GM18867 (cell line): ENCODE measurements at regions not wholly inside any gene's neighbourhood (a gene's known extent, or its start where the extent isn't known, plus 50 kb on each side); places are given as distances from the start of the nearest gene placed in this dataset.
"Not testable (repeated sequence)": the region's sequence is repeated elsewhere in the genome, so short reads cannot be mapped to it uniquely, and the experiment has no call there.

Experiments used
- ATAC-seq: cut with Tn5 transposase; IDR thresholded peaks from one replicate; pipeline ENCODE4 v1.9.1; 2021; ENCODE audit warnings: mild to moderate bottlenecking, moderate library complexity; ENCODE audit not compliant: unreplicated experiment

GRCh38 chr6:23608931-23609435 is 517.0 kb upstream of the NRSN1 start:
- ATAC-seq, result no peak

- ATAC-seq, result no peak
Observed at GRCh38 chr6:23611776-23612381, 514.1 kb upstream of the NRSN1 start.

- no peak for ATAC-seq
Observed at GRCh38 chr6:23618366-23618765, 507.6 kb upstream of the NRSN1 start.

- ATAC-seq, result no peak
Observed at GRCh38 chr6:23620911-23621401, 505.1 kb upstream of the NRSN1 start.

GRCh38 chr6:23630726-23631635 is 495.0 kb upstream of the NRSN1 start:
- no peak for ATAC-seq

- ATAC-seq, result no peak
Observed at GRCh38 chr6:23633996-23634395, 492.0 kb upstream of the NRSN1 start.

GRCh38 chr6:23635150-23635549 is 490.9 kb upstream of the NRSN1 start:
- no peak for ATAC-seq

GRCh38 chr6:23637296-23637695 is 488.7 kb upstream of the NRSN1 start:
- ATAC-seq, result no peak

GRCh38 chr6:23642849-23643248 is 483.2 kb upstream of the NRSN1 start:
- ATAC-seq, result no peak

- ATAC-seq, result no peak
Observed at GRCh38 chr6:23647045-23647444, 479.0 kb upstream of the NRSN1 start.

GRCh38 chr6:23650676-23651075 is 475.3 kb upstream of the NRSN1 start:
- ATAC-seq, result no peak

- no peak for ATAC-seq
Observed at GRCh38 chr6:23654745-23655144, 471.3 kb upstream of the NRSN1 start.

- ATAC-seq, result no peak
Observed at GRCh38 chr6:23655525-23655924, 470.5 kb upstream of the NRSN1 start.

GRCh38 chr6:23656255-23657194 is 469.5 kb upstream of the NRSN1 start:
- no peak for ATAC-seq

GRCh38 chr6:23659125-23659524 is 466.9 kb upstream of the NRSN1 start:
- ATAC-seq, result no peak

- ATAC-seq, result no peak
Observed at GRCh38 chr6:23661549-23661948, 464.5 kb upstream of the NRSN1 start.

GRCh38 chr6:23663096-23663495 is 462.9 kb upstream of the NRSN1 start:
- ATAC-seq, result no peak

- ATAC-seq, result no peak
Observed at GRCh38 chr6:23663652-23664051, 462.4 kb upstream of the NRSN1 start.

- ATAC-seq, result not testable (repeated sequence)
Observed at GRCh38 chr6:23665911-23666310, 460.1 kb upstream of the NRSN1 start.

- no peak for ATAC-seq
Observed at GRCh38 chr6:23672737-23673136, 453.3 kb upstream of the NRSN1 start.

GRCh38 chr6:23678626-23679025 is 447.4 kb upstream of the NRSN1 start:
- ATAC-seq, result no peak
